Activated CD8-positive, alpha-beta T cell treated with anti-CD3 and anti-CD28 coated beads, Interleukin-2, amount 10 ng/mL, durations not matched to agents 7 days and 5 days (primary cell): ENCODE measurements at regions not wholly inside any gene's neighbourhood (a gene's known extent, or its start where the extent isn't known, plus 50 kb on each side); places are given as distances from the start of the nearest gene placed in this dataset.

Experiments
- ATAC-seq: fragments of 150-1000 bp; cut with Tn5 transposase; one replicate; pipeline ENCODE4 v1.10.0; 2021; ENCODE audit warnings: moderate library complexity
- CTCF ChIA-PET: fragments of 350-600 bp; sonication (Branson Sonifier 250); formaldehyde crosslinking; loops from one replicate; lab custom pipeline; 2021; ENCODE audit warnings: antibody characterized with exemption; lab: Charles Lee
- POLR2A ChIA-PET: fragments of 350-600 bp; sonication (Branson Sonifier 250); formaldehyde crosslinking; loops from one replicate; lab custom pipeline; 2021; ENCODE audit warnings: antibody characterized with exemption; lab: Charles Lee
- DNase-seq: peaks from one replicate; pipeline ENCODE4 v3.0.0-alpha.2; 2020
- H3K27ac Mint-ChIP-seq: one replicate; pipeline ENCODE4 v1.8.0; 2021; ENCODE audit warnings: mild to moderate bottlenecking, mixed read lengths
- H3K27me3 Mint-ChIP-seq: one replicate; pipeline ENCODE4 v1.8.0; 2021; ENCODE audit warnings: low read depth, mixed read lengths
- H3K36me3 Mint-ChIP-seq: one replicate; pipeline ENCODE4 v1.8.0; 2021; ENCODE audit warnings: low read depth, mixed read lengths
- H3K4me1 Mint-ChIP-seq: one replicate; pipeline ENCODE4 v1.8.0; 2021; ENCODE audit warnings: low read depth, mixed read lengths
- H3K4me3 Mint-ChIP-seq: one replicate; pipeline ENCODE4 v1.8.0; 2021; ENCODE audit warnings: mild to moderate bottlenecking, mixed read lengths
- H3K9me3 Mint-ChIP-seq: one replicate; pipeline ENCODE4 v1.8.0; 2022; ENCODE audit warnings: mixed read lengths; ENCODE audit not compliant: insufficient read depth

- H3K27me3 Mint-ChIP-seq, result no peaks in the 10 kb centered on the region
- no peak overlapping the region for H3K4me3 Mint-ChIP-seq
- ChIA-PET CTCF (no interaction called here), POLR2A (no interaction called here)
- H3K36me3 Mint-ChIP-seq, result no peaks in the 10 kb centered on the region
- DNase-seq, result no peak
- ATAC-seq, result no peak
- H3K4me1 Mint-ChIP-seq, result no peaks in the 10 kb centered on the region
- peaks cover 18% of the 10 kb centered on the region for H3K9me3 Mint-ChIP-seq
- H3K27ac Mint-ChIP-seq, result no peak overlapping the region
Measured at GRCh38 chr13:88637935-88638334, 966.8 kb downstream of the SLITRK5 start.

GRCh38 chr13:88643233-88643632, 972.1 kb downstream of the SLITRK5 start:
- Mint-ChIP-seq H3K27ac (no peak overlapping the region), H3K9me3 (peaks cover 27% of the 10 kb centered on the region), H3K27me3 (no peaks in the 10 kb centered on the region), H3K4me1 (no peaks in the 10 kb centered on the region), H3K4me3 (no peak overlapping the region), H3K36me3 (no peaks in the 10 kb centered on the region)
- ChIA-PET POLR2A (no interaction called here), CTCF (no interaction called here)
- DNase-seq, result no peak
- no peak for ATAC-seq

GRCh38 chr13:88648598-88649373, 977.6 kb downstream of the SLITRK5 start:
- H3K4me1 Mint-ChIP-seq, result peaks cover 3% of the 10 kb centered on the region
- no peaks in the 10 kb centered on the region for H3K27me3 Mint-ChIP-seq
- no peak overlapping the region for H3K27ac Mint-ChIP-seq
- CTCF ChIA-PET, result no interaction called here
- peaks cover 21% of the 10 kb centered on the region for H3K9me3 Mint-ChIP-seq
- H3K4me3 Mint-ChIP-seq, result no peak overlapping the region
- ATAC-seq (no peak), DNase-seq (no peak)
- H3K36me3 Mint-ChIP-seq, result no peaks in the 10 kb centered on the region
- POLR2A ChIA-PET, result no interaction called here

GRCh38 chr13:88649855-88650254, 978.7 kb downstream of the SLITRK5 start:
- H3K4me3 Mint-ChIP-seq, result no peak overlapping the region
- H3K27me3 Mint-ChIP-seq, result no peaks in the 10 kb centered on the region
- peaks cover 3% of the 10 kb centered on the region for H3K4me1 Mint-ChIP-seq
- POLR2A ChIA-PET, result no interaction called here
- DNase-seq (no peak), ATAC-seq (no peak)
- H3K36me3 Mint-ChIP-seq, result no peaks in the 10 kb centered on the region
- CTCF ChIA-PET, result no interaction called here
- H3K9me3 Mint-ChIP-seq, result peaks cover 21% of the 10 kb centered on the region
- no peak overlapping the region for H3K27ac Mint-ChIP-seq

GRCh38 chr13:88651531-88651930, 980.4 kb downstream of the SLITRK5 start:
- H3K27ac Mint-ChIP-seq, result no peak overlapping the region

GRCh38 chr13:88656751-88657150, 985.6 kb downstream of the SLITRK5 start:
- Mint-ChIP-seq H3K9me3 (peaks cover 4% of the 10 kb centered on the region), H3K4me1 (no peaks in the 10 kb centered on the region), H3K36me3 (no peaks in the 10 kb centered on the region), H3K27me3 (no peaks in the 10 kb centered on the region), H3K4me3 (no peak overlapping the region), H3K27ac (no peak overlapping the region)
- no peak for ATAC-seq
- POLR2A ChIA-PET, result no interaction called here
- CTCF ChIA-PET, result no interaction called here
- DNase-seq, result no peak

More at GRCh38 chr13:88651531-88651930, 980.4 kb downstream of the SLITRK5 start:
- peaks cover 19% of the 10 kb centered on the region for H3K9me3 Mint-ChIP-seq
- no peaks in the 10 kb centered on the region for H3K27me3 Mint-ChIP-seq
- H3K4me3 Mint-ChIP-seq, result no peak overlapping the region
- peaks cover 3% of the 10 kb centered on the region for H3K4me1 Mint-ChIP-seq
- POLR2A ChIA-PET, result no interaction called here
- DNase-seq (no peak), ATAC-seq (no peak)
- no peaks in the 10 kb centered on the region for H3K36me3 Mint-ChIP-seq
- CTCF ChIA-PET, result no interaction called here

- no peaks in the 10 kb centered on the region for H3K36me3 Mint-ChIP-seq
- H3K4me3 Mint-ChIP-seq, result no peak overlapping the region
- peaks cover 15% of the 10 kb centered on the region for H3K9me3 Mint-ChIP-seq
- H3K27ac Mint-ChIP-seq, result no peak overlapping the region
- ChIA-PET POLR2A (no interaction called here), CTCF (no interaction called here)
- H3K4me1 Mint-ChIP-seq, result no peaks in the 10 kb centered on the region
- H3K27me3 Mint-ChIP-seq, result no peaks in the 10 kb centered on the region
- no peak for ATAC-seq
- DNase-seq, result no peak
Measured at GRCh38 chr13:88670509-88670908, 999.3 kb downstream of the SLITRK5 start.

- POLR2A ChIA-PET, result no interaction called here
- ATAC-seq (no peak), DNase-seq (no peak)
- CTCF ChIA-PET, result no interaction called here
- H3K36me3 Mint-ChIP-seq, result no peaks in the 10 kb centered on the region
- H3K4me3 Mint-ChIP-seq, result no peak overlapping the region
- H3K27me3 Mint-ChIP-seq, result no peaks in the 10 kb centered on the region
- H3K27ac Mint-ChIP-seq, result no peak overlapping the region
- peaks cover 5% of the 10 kb centered on the region for H3K9me3 Mint-ChIP-seq
- no peaks in the 10 kb centered on the region for H3K4me1 Mint-ChIP-seq
Measured at GRCh38 chr13:88674841-88675240, 1003.7 kb downstream of the SLITRK5 start.

- CTCF ChIA-PET, result no interaction called here
- no peak for DNase-seq
- H3K4me3 Mint-ChIP-seq, result no peak overlapping the region
- no peaks in the 10 kb centered on the region for H3K36me3 Mint-ChIP-seq
- ATAC-seq, result no peak
- H3K27ac Mint-ChIP-seq, result no peak overlapping the region
- POLR2A ChIA-PET, result no interaction called here
- H3K27me3 Mint-ChIP-seq, result no peaks in the 10 kb centered on the region
- peaks cover 5% of the 10 kb centered on the region for H3K9me3 Mint-ChIP-seq
- H3K4me1 Mint-ChIP-seq, result no peaks in the 10 kb centered on the region
Measured at GRCh38 chr13:88675347-88675996, 1004.3 kb downstream of the SLITRK5 start.

GRCh38 chr13:88676016-88676415, 1004.8 kb downstream of the SLITRK5 start:
- Mint-ChIP-seq H3K9me3 (peaks cover 5% of the 10 kb centered on the region), H3K4me3 (no peak overlapping the region), H3K27ac (no peak overlapping the region), H3K36me3 (no peaks in the 10 kb centered on the region), H3K4me1 (no peaks in the 10 kb centered on the region), H3K27me3 (no peaks in the 10 kb centered on the region)
- POLR2A ChIA-PET, result no interaction called here
- DNase-seq (no peak), ATAC-seq (no peak)
- CTCF ChIA-PET, result no interaction called here

- Mint-ChIP-seq H3K36me3 (no peaks in the 10 kb centered on the region), H3K27ac (no peak overlapping the region), H3K4me1 (no peaks in the 10 kb centered on the region), H3K4me3 (no peak overlapping the region), H3K9me3 (peaks cover 7% of the 10 kb centered on the region), H3K27me3 (no peaks in the 10 kb centered on the region)
- CTCF ChIA-PET, result no interaction called here
- no peak for ATAC-seq
- POLR2A ChIA-PET, result no interaction called here
- no peak for DNase-seq
Measured at GRCh38 chr13:88685459-88685858, 1014.3 kb downstream of the SLITRK5 start.

- no peaks in the 10 kb centered on the region for H3K4me1 Mint-ChIP-seq
- POLR2A ChIA-PET, result no interaction called here
- ATAC-seq, result no peak
Measured at GRCh38 chr13:88701551-88701950, 1030.4 kb downstream of the SLITRK5 start.

More at GRCh38 chr13:88701551-88701950, 1030.4 kb downstream of the SLITRK5 start:
- Mint-ChIP-seq H3K9me3 (peaks cover 3% of the 10 kb centered on the region), H3K27ac (no peak overlapping the region), H3K4me3 (no peak overlapping the region), H3K36me3 (no peaks in the 10 kb centered on the region), H3K27me3 (no peaks in the 10 kb centered on the region)
- CTCF ChIA-PET, result no interaction called here
- DNase-seq, result no peak
